Fibroblast of lung (primary cell): ENCODE measurements at regions not wholly inside any gene's neighbourhood (a gene's known extent, or its start where the extent isn't known, plus 50 kb on each side); places are given as distances from the start of the nearest gene placed in this dataset.

Experiments
- DNase-seq, 2 donors: peaks; one replicate each; pipeline versions ENCODE4 v3.0.0 to v3.0.0-alpha.2; 2010; ENCODE audit warnings: low read depth in 2 of 2
- H2AFZ ChIP-seq: 2 replicates; pipeline ENCODE4 v1.5.1; 2012; ENCODE audit warnings: low read length, control low read depth, inconsistent platforms
- H3K27ac ChIP-seq: 2 replicates; pipeline ENCODE4 v1.5.1; 2011; ENCODE audit warnings: low read length, control low read depth; ENCODE audit not compliant: insufficient read depth
- H3K27me3 ChIP-seq: 2 replicates; pipeline ENCODE4 v1.5.1; 2011; ENCODE audit warnings: mild to moderate bottlenecking, low read length; ENCODE audit not compliant: control insufficient read depth, insufficient read depth
- H3K36me3 ChIP-seq: 2 replicates; pipeline ENCODE4 v1.5.1; 2011; ENCODE audit warnings: low read length; ENCODE audit not compliant: control insufficient read depth, insufficient read depth
- H3K4me1 ChIP-seq: 2 replicates; pipeline ENCODE4 v1.5.1; 2011; ENCODE audit warnings: low read length; ENCODE audit not compliant: control insufficient read depth, insufficient read depth; ENCODE audit errors: extremely low read depth
- H3K4me2 ChIP-seq: 2 replicates; pipeline ENCODE4 v1.5.1; 2011; ENCODE audit warnings: low read length, control low read depth; ENCODE audit not compliant: insufficient read depth; ENCODE audit errors: extremely low read depth
- H3K4me3 ChIP-seq, 4 experiments: fragments of 200-600 bp in 1 of 4; sonication (generic) in 1 of 4; replicated peaks in 1 of 4; 2 replicates each; pipeline ENCODE4 v1.5.1; 2011 to 2016; ENCODE audit warnings: low read length in 4 of 4, low read depth in 3 of 4, mild to moderate bottlenecking in 3 of 4, control low read depth in 2 of 4, inconsistent platforms in 1 of 4, mixed read lengths in 1 of 4; ENCODE audit not compliant: insufficient read depth in 1 of 4; ENCODE audit errors: control extremely low read depth in 1 of 4
- H3K79me2 ChIP-seq: 2 replicates; pipeline ENCODE4 v1.5.1; 2012; ENCODE audit warnings: mild to moderate bottlenecking, low read length, inconsistent platforms; ENCODE audit not compliant: control insufficient read depth, insufficient read depth
- H3K9ac ChIP-seq: 2 replicates; pipeline ENCODE4 v1.5.1; 2011; ENCODE audit warnings: mild to moderate bottlenecking, low read length, control low read depth; ENCODE audit not compliant: insufficient read depth
- H3K9me3 ChIP-seq: 2 replicates; pipeline ENCODE4 v1.5.1; 2012; ENCODE audit warnings: low read depth, low read length; ENCODE audit not compliant: control insufficient read depth, insufficient read depth
- H4K20me1 ChIP-seq: 2 replicates; pipeline ENCODE4 v1.5.1; 2011; ENCODE audit warnings: low read length; ENCODE audit not compliant: control insufficient read depth, insufficient read depth; ENCODE audit errors: extremely low read depth
- EZH2 ChIP-seq: IDR thresholded peaks from 2 replicates; pipeline ENCODE4 v1.5.1; 2012; ENCODE audit warnings: low read length, control low read depth, mild to moderate bottlenecking; ENCODE audit errors: missing control alignments
- TF ChIP-seq, protein P1 (sequence below), 2 donors: IDR thresholded peaks in 1 of 2; conservative IDR thresholded peaks in 1 of 2; 1 replicate in 1 of 2; 2 replicates in 1 of 2; pipeline ENCODE4 v1.5.1; 2011 to 2012; ENCODE audit warnings: low read length in 2 of 2, control low read depth in 1 of 2, inconsistent platforms in 1 of 2, low read depth in 1 of 2, mild to moderate bottlenecking in 1 of 2

DNA sequence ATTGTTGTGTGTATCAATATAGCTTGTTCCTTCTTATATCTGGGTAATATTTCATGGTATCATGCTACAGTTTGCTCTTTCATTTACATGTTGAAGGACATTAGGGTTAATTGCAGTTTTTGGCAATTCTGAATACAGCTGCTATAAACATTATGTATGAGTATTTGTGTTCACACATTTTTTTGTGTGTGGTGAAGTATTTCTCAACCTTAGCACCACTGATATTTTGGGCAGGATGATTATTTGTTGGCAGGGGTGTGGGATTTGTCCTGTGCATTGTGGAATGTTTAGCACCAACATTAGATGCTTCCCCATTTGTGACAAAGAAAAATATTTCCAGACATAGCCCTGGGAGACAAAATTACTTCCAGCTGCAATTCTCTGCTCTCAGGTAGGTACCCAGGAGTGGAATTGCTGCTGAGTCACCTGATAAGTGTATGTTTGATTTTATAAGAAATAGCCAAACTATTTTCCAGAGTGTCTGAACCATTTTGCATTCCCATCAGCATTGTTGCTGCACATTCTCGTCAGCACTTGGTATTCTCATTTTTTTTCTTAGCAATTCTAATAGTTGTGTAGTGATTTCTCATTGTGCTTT lies 128.2 kb downstream of the SNX19 start:
- Histone ChIP-seq H3K36me3 (no peaks in the 10 kb centered on the region), H3K9me3 (no peaks in the 10 kb centered on the region), H3K4me2 (no peak overlapping the region), H3K4me1 (peaks cover 9% of the 10 kb centered on the region), H3K4me3 (no peak overlapping the region), H3K9ac (no peak overlapping the region), H4K20me1 (no peaks in the 10 kb centered on the region), H3K79me2 (no peaks in the 10 kb centered on the region), H3K27me3 (no peaks in the 10 kb centered on the region), H3K27ac (no peak overlapping the region), H2AFZ (no peak overlapping the region)
- DNase-seq = peak in 1 of 2 donors; percentile 32
- TF ChIP-seq, protein P1, sequence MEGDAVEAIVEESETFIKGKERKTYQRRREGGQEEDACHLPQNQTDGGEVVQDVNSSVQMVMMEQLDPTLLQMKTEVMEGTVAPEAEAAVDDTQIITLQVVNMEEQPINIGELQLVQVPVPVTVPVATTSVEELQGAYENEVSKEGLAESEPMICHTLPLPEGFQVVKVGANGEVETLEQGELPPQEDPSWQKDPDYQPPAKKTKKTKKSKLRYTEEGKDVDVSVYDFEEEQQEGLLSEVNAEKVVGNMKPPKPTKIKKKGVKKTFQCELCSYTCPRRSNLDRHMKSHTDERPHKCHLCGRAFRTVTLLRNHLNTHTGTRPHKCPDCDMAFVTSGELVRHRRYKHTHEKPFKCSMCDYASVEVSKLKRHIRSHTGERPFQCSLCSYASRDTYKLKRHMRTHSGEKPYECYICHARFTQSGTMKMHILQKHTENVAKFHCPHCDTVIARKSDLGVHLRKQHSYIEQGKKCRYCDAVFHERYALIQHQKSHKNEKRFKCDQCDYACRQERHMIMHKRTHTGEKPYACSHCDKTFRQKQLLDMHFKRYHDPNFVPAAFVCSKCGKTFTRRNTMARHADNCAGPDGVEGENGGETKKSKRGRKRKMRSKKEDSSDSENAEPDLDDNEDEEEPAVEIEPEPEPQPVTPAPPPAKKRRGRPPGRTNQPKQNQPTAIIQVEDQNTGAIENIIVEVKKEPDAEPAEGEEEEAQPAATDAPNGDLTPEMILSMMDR (conservative IDR thresholded peaks at IDR 0.05 in 1 of 2, IDR thresholded peaks at IDR 0.05 in 1 of 2; ENCODE audit: low read depth in 1 of 2, low read length in 2 of 2) = no peak
- TF ChIP-seq EZH2 = no peak

DNA sequence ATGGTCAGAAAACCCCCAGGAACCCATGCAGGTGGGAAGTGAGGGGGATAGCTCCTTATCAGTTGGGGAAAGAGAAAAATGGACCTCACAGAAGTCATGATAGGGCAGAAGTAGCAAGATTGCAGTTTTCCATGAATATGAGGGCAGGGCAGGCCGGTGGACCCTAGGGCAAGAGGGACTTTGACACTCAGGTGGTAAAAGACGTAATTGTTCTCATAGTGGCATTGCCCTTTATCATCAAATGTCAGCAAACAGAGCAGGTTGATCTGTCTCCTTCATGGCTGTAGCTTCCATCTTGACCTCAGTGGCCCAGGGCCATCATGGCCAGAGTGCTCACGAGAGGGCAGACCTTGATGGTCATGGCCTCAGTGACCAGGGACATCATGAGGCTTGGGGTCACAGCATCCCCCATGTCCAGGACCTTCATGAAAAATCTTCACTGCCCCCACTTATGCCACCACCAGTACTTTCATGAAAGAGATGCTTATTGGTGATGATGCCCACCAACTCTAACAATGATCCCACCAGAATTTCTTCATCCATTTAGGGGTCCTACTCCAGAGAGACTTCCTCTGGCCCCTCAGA lies 127.1 kb downstream of the SNX19 start:
- H3K4me3 ChIP-seq = no peak overlapping the region
- no peak overlapping the region for H2AFZ ChIP-seq
- no peaks in the 10 kb centered on the region for H3K27me3 ChIP-seq
- no peak for DNase-seq
- no peak overlapping the region for H3K9ac ChIP-seq
- H3K36me3 ChIP-seq = no peaks in the 10 kb centered on the region
- TF ChIP-seq EZH2 = no peak
- TF ChIP-seq, protein P1 (conservative IDR thresholded peaks at IDR 0.05 in 1 of 2, IDR thresholded peaks at IDR 0.05 in 1 of 2; ENCODE audit: low read depth in 1 of 2, low read length in 2 of 2) = no peak
- no peaks in the 10 kb centered on the region for H3K79me2 ChIP-seq
- no peaks in the 10 kb centered on the region for H4K20me1 ChIP-seq
- H3K4me1 ChIP-seq = peaks cover 9% of the 10 kb centered on the region
- H3K4me2 ChIP-seq = no peak overlapping the region
- H3K27ac ChIP-seq = no peak overlapping the region
- no peaks in the 10 kb centered on the region for H3K9me3 ChIP-seq

DNA sequence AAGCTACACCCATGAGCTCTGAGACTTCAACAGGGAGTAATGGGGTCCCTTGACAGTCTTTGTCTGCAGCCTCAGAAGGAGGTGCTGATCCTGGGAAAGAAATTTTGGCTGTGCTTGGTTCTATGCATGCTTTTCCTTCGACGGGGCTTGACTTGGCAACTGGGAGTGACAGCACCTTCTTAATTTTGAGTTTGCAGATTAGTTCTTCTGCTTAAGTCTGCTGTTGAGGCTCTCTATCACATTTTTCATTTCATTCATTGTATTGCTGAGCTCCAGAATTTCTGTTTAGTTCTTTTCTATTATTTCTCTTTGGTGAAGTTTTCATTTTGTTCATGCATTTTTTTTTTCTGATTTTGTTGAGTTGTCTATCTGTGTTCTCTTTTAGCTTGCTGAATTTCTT lies 125.6 kb downstream of the SNX19 start:
- Histone ChIP-seq H3K9ac (no peak overlapping the region), H3K4me1 (peaks cover 9% of the 10 kb centered on the region), H4K20me1 (no peaks in the 10 kb centered on the region), H3K4me2 (no peak overlapping the region), H3K27ac (no peak overlapping the region), H3K79me2 (no peaks in the 10 kb centered on the region), H3K27me3 (no peaks in the 10 kb centered on the region), H2AFZ (no peak overlapping the region), H3K36me3 (no peaks in the 10 kb centered on the region), H3K9me3 (no peaks in the 10 kb centered on the region), H3K4me3 (no peak overlapping the region)
- TF ChIP-seq EZH2 = no peak
- TF ChIP-seq, protein P1 (conservative IDR thresholded peaks at IDR 0.05 in 1 of 2, IDR thresholded peaks at IDR 0.05 in 1 of 2; ENCODE audit: low read depth in 1 of 2, low read length in 2 of 2) = no peak
- no peak for DNase-seq
